GM19463 (cell line): ENCODE measurements at regions not wholly inside any gene's neighbourhood (a gene's known extent, or its start where the extent isn't known, plus 50 kb on each side); places are given as distances from the start of the nearest gene placed in this dataset.

Source experiments
- ATAC-seq: cut with Tn5 transposase; IDR thresholded peaks from one replicate; pipeline ENCODE4 v1.9.1; 2021; ENCODE audit warnings: mild to moderate bottlenecking, moderate library complexity; ENCODE audit not compliant: unreplicated experiment

DNA sequence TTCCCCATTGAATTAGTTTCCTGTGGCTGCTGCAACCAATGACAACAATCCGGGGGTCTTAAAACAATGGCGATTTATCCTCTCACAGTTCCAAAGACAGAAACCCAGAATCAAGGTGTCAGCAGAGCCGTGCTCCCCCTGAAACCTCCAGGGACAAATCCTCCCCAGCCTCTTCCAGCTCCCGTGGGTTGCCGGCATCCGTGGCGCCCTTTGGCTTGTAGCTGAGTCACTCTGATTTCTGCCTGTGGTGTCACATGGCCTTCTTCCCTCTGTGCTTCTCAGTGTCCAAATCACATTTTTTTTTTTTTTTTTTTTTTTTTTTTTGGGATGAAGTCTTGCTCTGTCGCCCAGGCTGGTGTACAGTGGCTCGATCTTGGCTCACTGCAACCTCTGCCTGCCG is 64.5 kb upstream of the STX18 start:
- no peak for ATAC-seq

GRCh38 chr4:4605849-4606248 is 64.0 kb upstream of the STX18 start:
- no peak for ATAC-seq

DNA sequence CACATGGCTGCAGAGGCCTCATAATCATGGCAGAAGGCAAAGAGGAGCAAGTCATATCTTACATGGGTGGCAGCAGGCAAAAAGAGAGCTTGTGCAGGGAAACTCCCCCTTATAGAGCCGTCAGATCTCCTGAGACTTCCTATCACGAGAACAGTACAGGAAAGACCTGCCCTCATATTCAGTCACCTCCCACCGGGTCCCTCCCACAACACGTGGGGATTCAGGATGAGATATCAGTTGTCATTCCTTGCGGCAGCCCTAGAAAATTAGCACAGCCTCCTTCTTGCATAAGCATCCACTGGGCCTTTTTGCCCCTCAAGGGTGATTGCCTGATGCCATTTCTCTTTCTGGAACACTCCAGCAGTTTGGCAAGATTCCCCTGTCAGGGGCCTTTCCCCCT is 61.7 kb upstream of the STX18 start:
- ATAC-seq, result no peak

DNA sequence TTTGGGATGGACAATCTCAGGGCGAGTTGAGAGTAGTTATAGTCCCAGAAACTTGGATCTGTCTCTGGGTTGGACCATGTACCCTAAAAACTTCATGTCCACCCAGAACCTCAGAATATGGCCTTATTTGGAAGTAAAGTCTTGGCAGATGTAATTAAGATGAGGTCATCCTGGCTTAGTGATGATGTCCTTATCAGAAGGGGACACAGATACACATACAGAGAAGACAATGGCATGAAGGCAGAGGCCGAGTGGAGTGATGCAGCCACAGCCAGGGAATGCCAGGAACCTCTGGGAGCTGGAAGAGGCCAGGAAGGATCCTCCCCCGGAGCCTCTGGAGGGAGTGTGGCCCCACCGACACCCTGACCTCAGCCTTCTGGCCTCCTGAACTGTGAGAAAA is 61.2 kb upstream of the STX18 start:
- no peak for ATAC-seq

GRCh38 chr4:4602468-4602867 is 60.6 kb upstream of the STX18 start:
- no peak for ATAC-seq

DNA sequence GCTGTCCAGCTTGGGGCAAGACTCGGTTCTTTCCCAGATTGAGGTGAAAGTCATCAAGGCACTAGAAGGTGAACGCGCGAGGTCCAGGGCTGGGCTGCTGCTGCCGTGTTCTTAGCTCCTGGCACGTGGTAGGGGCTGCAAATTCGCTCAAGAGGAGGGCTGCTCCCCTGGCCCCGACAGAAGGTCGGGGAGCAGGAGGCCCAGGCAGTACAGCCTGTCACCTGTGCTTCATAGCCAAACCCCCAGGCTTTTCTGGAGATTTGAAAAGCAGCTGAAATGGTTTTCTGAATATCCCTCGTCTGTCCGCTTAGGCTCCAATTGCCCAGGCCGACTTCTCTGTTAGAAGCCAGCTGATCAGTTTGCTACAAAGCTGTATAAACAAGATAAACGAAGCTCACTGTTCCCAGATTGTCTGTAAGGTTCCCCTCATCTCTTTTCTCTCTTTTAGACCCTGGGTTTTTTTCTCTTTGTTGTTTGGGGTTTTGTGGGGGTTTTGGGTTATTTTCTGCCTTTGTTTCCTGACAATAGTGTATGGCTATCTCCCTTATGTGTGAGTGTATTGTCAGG is 60.0 kb upstream of the STX18 start:
- no peak for ATAC-seq

DNA sequence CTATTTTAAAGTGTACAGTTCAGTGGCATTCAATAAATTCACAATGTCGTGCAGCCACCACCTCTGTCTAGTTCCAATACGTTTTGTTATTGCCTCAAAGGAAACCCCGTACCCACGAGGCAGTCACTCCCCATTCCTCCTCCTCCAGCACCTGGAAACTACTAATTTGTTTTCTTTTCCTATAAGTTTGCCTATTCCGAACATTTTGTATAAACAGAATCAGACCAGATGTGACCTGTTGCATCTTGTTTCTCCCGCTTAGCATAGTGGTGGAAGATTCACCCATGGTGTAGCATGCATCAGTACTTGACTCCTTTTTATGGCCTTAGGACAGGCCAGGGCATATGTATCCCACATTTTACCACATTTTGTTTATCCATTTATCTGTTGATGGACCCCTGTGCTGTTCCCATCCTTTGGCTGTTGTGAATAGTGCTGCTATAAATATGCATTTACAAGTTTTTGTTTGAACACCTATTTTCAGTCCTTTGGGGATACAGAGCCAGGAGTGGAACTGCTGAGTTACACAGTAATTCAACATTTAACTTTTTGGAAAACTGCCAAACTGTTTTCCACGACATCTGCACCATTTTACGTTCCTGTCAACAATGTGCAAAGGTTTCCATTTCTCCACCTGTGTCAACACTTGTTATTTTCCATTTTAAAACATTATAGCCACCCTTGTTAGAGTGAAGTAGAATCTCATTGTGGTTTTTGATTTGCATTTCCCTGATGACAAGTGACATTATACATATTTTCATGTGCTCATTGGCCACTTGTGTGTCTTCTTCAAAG is 57.8 kb upstream of the STX18 start:
- ATAC-seq, result no peak

DNA sequence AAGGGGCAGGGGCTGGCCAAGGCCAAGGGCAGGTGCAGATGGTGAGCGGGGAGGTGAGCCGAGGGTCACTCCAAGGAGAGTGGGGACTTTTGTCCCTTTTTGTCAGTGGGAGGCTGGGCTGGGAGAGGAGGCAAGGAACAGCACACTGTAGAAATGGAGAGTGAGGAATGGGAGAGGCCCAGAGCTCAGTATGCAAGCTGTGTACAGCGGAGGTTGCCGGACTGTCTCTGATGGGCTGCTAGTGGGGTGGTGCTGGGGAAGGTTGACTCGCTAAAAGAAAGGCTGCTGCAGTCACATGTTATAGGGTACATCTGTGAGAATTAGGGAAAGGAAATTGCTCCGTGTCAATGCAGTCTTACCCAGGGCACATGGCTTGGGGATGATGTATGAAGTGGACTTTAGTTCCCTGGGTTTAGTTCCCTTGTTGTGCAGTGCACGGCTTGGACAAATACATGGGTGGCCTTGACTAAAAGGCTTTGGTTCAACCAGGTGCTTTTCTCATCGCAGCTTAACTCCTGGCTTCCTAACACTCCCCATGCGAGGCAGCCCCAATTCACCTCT is 57.1 kb upstream of the STX18 start:
- ATAC-seq, result no peak

DNA sequence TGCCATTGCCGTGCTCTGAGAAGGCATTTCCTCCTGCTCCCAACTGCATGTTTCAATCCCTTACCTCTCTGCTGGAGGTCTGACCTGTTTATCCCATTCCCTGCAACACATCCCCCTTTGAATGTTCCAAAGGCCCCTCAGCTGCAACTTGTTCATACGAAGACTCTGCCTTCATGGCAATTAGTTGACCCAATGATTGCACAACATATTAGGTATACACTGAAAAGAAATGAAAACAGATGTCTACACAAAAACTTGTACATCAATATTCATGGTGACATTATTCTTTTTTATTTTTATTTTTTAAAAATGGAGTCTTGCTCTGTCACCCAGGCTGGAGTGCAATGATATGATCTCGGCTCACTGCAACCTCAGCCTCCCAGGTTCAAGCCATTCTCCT is 54.9 kb upstream of the STX18 start:
- ATAC-seq, result no peak

GRCh38 chr4:4595252-4595651 is 53.4 kb upstream of the STX18 start:
- ATAC-seq, result no peak

- ATAC-seq, result no peak
These were observed 52.6 kb upstream of the STX18 start for GRCh38 chr4:4594285-4594920.

DNA sequence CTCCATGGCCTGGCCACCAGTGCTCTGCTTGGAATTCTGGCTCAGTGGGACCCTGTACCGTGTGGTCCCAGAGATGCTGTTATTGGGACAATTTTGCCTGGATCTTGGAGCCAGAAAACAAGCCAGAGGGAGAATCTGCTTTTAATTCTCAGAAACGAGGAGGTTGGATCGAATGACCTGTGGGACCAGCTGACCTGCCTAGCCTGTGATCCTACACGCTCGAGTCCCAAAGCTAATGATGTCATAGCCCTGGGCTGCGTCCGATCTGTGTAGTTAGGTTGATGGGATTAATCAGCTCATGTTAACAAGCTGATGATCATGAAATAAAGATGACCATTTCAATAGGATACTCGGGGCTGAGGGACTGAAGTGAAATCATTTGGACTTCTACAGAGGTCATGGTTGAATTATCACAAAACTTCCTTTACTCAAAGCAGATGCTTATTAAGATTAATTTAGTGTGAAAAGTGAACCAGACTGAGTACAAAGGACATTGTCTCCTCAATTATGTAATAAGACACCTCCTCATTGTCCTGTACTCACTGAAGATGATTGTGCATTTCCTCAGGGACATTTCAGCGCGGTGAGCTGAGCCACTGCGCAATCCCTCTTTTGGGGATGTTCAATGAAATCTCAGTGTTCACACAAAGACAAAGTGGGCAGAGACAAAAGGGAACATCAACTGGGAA is 51.9 kb upstream of the STX18 start:
- ATAC-seq, result no peak

DNA sequence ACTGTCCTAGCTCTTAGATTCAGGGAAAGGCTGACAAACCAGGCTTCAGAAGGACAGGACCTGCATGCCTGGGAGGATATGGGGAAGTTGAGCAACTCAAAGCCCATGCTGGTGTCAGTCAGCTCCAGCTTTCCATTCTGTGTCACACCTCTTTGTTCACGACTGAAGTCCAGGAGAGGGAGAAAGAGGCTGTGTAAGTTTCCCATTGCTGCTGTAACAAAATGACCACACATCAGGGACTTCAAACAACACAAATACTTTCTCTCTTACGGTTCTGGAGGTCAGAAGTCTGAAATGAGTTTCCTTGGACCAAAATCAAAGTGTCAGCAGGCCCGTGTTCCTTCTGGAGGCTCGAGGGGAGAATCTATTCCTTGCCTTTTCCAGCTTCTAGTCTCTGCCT is 50.6 kb upstream of the STX18 start:
- ATAC-seq, result no peak
